CD4-positive, alpha-beta T cell treated with Interleukin-17A for 4 hours (primary cell): ENCODE measurements at regions not wholly inside any gene's neighbourhood (a gene's known extent, or its start where the extent isn't known, plus 50 kb on each side); places are given as distances from the start of the nearest gene placed in this dataset.
"Not testable (repeated sequence)": the region's sequence is repeated elsewhere in the genome, so short reads cannot be mapped to it uniquely, and the experiment has no call there.

ENCODE experiments used
- DNase-seq: peaks from one replicate; pipeline ENCODE4 v3.0.0-alpha.2; 2020; ENCODE audit warnings: mixed read lengths

DNA sequence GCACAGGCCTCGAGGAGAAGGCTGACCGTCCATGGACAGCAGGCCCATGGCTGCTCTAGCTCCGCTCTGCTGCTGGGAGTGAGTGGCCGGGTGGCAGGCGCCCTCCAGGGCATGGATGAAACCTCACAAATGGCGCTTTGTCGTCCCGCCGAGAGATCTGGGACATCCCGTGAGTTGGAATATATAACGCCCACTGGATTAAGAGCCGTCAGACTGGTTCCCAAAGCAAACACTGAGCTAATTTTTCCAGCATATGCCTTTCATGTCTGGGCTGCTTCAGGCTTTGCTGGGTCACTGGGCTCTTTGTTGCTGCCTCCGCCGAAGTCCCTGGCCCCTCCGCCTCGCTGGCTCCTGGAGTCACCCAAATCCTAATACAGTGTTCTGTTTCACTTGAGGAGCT, 266.3 kb downstream of the FOXL1 start:
- DNase-seq = no peak

- no peak for DNase-seq
Observed at GRCh38 chr16:86846136-86846535, 267.8 kb downstream of the FOXL1 start.

- no peak for DNase-seq
Observed at GRCh38 chr16:86848821-86849220, 270.5 kb downstream of the FOXL1 start.

DNA sequence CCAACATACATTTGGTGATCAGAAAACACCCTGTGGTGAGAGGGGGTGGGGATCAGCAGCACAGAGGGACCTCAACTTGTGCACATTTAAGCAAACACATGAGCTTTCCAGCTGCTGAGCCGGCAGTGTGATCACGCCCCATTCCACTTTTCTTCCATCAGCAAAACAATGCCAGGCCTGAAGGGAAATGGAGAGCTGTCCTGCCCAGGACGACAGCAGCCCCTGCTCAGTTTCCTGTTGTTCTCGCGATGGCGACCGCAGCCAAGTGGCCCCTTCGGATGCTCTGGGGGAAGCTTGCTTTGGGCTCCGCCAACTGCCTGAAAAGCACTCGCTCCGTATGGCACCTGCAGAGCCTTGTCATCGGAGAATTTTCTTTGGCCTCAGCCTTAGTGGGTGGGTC, 272.3 kb downstream of the FOXL1 start:
- DNase-seq = no peak

DNA sequence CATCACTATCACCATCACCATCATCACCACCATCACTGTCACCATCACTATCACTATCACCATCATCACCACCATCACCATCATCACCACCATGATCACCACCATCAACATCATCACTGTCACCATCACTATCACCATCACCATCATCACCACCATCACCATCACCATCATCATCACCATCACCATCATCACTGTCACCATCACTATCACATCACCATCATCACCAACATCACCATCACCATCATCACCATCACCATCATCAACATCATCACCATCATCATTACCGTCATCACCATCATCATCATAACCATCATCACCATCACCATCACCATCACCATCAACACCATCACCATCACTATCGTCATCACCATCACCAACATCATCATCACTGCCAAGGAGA, 273.8 kb downstream of the FOXL1 start:
- no peak for DNase-seq

DNA sequence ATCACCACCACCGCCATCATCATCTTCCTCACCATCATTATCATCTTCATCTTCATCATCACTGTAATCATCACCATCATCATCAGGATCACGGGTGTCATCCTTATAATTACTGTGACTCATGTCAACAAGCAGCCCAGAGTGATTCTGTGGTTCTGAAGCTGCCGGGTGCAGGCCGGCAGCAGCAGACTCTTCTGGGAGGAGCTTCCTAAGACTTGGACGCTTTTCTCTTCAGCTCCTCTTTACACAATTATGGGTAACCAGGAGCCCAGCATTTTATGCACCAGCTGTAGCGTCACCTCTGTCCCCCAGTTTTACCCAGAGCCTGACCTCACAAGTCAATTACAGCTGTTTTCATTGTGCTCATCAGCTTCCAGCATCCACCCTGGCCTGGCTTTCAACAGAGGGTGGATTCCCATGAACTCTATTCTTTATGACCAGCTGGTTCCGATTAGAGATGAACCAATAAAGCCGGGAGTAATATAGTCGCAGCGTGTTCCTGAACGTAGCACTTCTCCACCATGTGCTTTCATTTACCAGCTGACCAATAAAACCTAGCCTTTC, 275.8 kb downstream of the FOXL1 start:
- no peak for DNase-seq

DNA sequence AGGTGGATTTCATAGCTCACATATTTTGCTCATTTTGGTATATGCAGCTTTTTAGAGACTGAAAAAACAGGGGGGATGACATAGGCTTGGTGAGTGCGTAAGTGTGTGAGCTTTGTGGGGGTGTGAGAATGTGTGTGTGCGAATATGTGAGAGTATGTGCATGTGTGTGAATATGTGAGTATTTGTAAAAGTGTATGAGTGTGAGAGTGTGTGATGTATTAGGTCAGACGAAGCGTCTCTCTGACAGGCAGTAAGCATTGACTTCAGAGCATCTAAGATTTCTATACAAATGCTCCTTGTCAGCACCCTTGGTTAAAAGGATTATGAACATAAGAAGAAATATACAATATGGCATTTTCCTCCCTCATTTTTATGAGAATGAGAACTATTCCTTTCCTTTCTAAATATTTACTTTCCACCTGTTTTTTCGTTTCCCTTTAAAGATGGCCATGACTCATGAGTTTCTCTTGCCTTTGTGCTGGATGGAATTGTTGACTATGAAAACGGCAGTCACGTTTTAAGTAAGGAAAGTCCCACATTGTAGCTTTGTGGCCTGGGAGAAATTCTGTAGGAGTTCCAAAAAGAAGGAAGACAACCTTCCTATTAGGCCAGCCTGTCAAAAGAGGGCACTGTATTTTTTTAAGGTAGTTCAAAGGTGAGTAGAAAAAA, 276.4 kb downstream of the FOXL1 start:
- DNase-seq = no peak

- no peak for DNase-seq
Observed at GRCh38 chr16:86856946-86857586, 278.7 kb downstream of the FOXL1 start.

DNA sequence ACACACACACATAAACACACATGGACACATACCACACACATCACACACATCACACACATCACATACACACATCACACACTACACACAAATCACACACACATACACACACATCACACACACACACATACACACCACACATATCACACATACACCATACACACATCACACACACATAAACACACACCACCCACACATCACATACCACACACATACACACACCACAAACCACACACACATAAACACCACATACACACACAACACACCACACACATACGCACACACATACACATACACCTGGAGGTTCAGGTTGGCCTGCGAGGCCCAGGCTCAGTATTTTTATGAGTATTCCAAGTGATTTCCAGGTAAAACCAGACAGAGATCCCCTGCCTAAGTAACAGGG, 279.5 kb downstream of the FOXL1 start:
- DNase-seq = no peak

GRCh38 chr16:86858501-86858900, 280.2 kb downstream of the FOXL1 start:
- DNase-seq = no peak

GRCh38 chr16:86861270-86861858, 283.0 kb downstream of the FOXL1 start:
- DNase-seq = not testable (repeated sequence)

- DNase-seq = no peak
Observed at GRCh38 chr16:86862595-86863280, 284.4 kb downstream of the FOXL1 start.

GRCh38 chr16:86863609-86864008, 285.3 kb downstream of the FOXL1 start:
- no peak for DNase-seq

DNA sequence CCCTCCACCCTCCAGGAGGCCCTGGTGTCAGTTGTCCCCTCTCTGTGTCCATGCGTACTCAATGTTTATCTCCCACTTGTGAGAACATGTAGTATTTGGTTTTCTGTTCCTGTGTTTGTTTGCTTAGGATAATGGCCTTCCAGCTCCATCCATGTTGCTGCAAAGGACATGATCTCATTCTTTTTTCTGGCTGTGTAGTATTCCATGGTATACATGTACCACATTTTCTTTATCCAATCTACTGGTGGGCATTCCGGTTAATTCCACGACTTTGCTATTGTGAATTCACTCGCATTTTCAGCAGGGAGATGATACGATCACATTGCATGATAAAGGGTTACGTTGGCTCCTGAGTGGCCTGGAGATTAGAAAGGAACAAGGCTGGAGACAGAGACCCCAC, 286.2 kb downstream of the FOXL1 start:
- DNase-seq = no peak

- DNase-seq = no peak
Observed at GRCh38 chr16:86865851-86866662, 287.7 kb downstream of the FOXL1 start.

GRCh38 chr16:86866986-86867722, 288.8 kb downstream of the FOXL1 start:
- DNase-seq = no peak

GRCh38 chr16:86868070-86868469, 289.7 kb downstream of the FOXL1 start:
- DNase-seq = no peak

DNA sequence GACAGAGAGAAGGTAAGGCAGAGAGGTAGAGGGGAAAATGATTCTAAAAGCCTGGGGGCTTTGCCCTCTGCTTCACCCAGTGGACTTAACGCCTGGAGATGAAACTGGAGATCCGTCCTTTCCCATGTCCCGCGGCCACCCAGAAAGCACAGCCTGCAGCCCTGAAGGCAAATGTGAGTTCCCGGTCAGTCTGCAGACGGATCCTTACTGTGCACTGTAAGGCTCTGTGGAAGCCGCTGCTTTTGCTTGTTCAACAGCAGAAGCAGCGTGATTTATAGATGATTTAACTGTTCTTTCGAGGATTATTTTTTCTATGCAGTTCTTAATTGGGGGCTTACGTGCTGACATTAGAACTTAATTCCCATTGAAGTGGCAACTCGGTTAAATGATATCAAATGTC, 290.4 kb downstream of the FOXL1 start:
- DNase-seq = no peak

GRCh38 chr16:86869288-86870022, 291.1 kb downstream of the FOXL1 start:
- DNase-seq = no peak

- no peak for DNase-seq
Observed at GRCh38 chr16:86870380-86870779, 292.0 kb downstream of the FOXL1 start.

- DNase-seq = no peak
Observed at GRCh38 chr16:86872131-86872530, 293.8 kb downstream of the FOXL1 start.
